ENCODE measurements at regions not wholly inside any gene's neighbourhood (a gene's known extent, or its start where the extent isn't known, plus 50 kb on each side); places are given as distances from the start of the nearest gene placed in this dataset.

- Histone ChIP-seq H3K27ac (ENCODE audit: low read depth in 1 of 2, low read length in 2 of 2) (no peak overlapping the region), H3K4me3 (ENCODE audit: low read depth in 1 of 3, low read length in 3 of 3) (no peak overlapping the region), H3K9ac (ENCODE audit: low read depth in 1 of 2, low read length in 2 of 2) (no peak overlapping the region), H3K4me1 (ENCODE audit: control insufficient read depth in 4 of 4, insufficient read depth in 4 of 4, low read length in 3 of 4) (no peaks in the 10 kb centered on the region), H3K36me3 (ENCODE audit: control insufficient read depth in 4 of 4, insufficient read depth in 3 of 4, low read depth in 1 of 4, low read length in 3 of 4) (no peaks in the 10 kb centered on the region), H3K27me3 (ENCODE audit: control insufficient read depth in 4 of 4, insufficient read depth in 4 of 4, low read length in 3 of 4) (no peaks in the 10 kb centered on the region), H3K9me3 (ENCODE audit: control insufficient read depth in 4 of 4, low read length in 3 of 4) (no peaks in the 10 kb centered on the region)
- DNase-seq (ENCODE audit: low spot score) = no peak
- WGBS = 64% methylated on average over 3 of the region's 3 CpGs
- TF ChIP-seq FOXA1 (IDR thresholded peaks at IDR 0.05) (no peak), ZBTB33 (IDR thresholded peaks at IDR 0.05) (no peak), RXRA (IDR thresholded peaks at IDR 0.05) (no peak), GABPA (IDR thresholded peaks at IDR 0.05 in 1 of 2, conservative IDR thresholded peaks at IDR 0.05 in 1 of 2) (no peak), NR2F2 (IDR thresholded peaks at IDR 0.05) (no peak), TAF1 (conservative IDR thresholded peaks at IDR 0.05) (no peak), RAD21 (IDR thresholded peaks at IDR 0.05) (no peak), CTCF (IDR thresholded peaks at IDR 0.05; ENCODE audit: low read depth, low read length, missing input control) (no peak)
Observed at GRCh38 chr1:88320291-88320690, 363.8 kb upstream of the PKN2 start.

- no peaks in the 10 kb centered on the region for H3K27me3 ChIP-seq (ENCODE audit: control insufficient read depth in 4 of 4, insufficient read depth in 4 of 4, low read length in 3 of 4)
- H3K9ac ChIP-seq (ENCODE audit: low read depth in 1 of 2, low read length in 2 of 2) = no peak overlapping the region
- DNase-seq (ENCODE audit: low spot score) = no peak
- no peak overlapping the region for H3K27ac ChIP-seq (ENCODE audit: low read depth in 1 of 2, low read length in 2 of 2)
- H3K4me1 ChIP-seq (ENCODE audit: control insufficient read depth in 4 of 4, insufficient read depth in 4 of 4, low read length in 3 of 4) = no peaks in the 10 kb centered on the region
- no peak overlapping the region for H3K4me3 ChIP-seq (ENCODE audit: low read depth in 1 of 3, low read length in 3 of 3)
- WGBS = 80% methylated on average over 2 of the region's 2 CpGs
- TF ChIP-seq YY1 (IDR thresholded peaks at IDR 0.05) (no peak), GABPA (IDR thresholded peaks at IDR 0.05 in 1 of 2, conservative IDR thresholded peaks at IDR 0.05 in 1 of 2) (no peak), TAF1 (conservative IDR thresholded peaks at IDR 0.05) (no peak), SP1 (IDR thresholded peaks at IDR 0.05) (no peak), REST (IDR thresholded peaks at IDR 0.05) (no peak), FOXA1 (IDR thresholded peaks at IDR 0.05) (no peak), EGR1 (IDR thresholded peaks at IDR 0.05; ENCODE audit: low read depth in 2 of 2) (no peak), MAX (IDR thresholded peaks at IDR 0.05) (no peak), HNF4A (conservative IDR thresholded peaks at IDR 0.05) (no peak), RXRA (IDR thresholded peaks at IDR 0.05) (no peak)
- H3K36me3 ChIP-seq (ENCODE audit: control insufficient read depth in 4 of 4, insufficient read depth in 3 of 4, low read depth in 1 of 4, low read length in 3 of 4) = no peaks in the 10 kb centered on the region
- H3K9me3 ChIP-seq (ENCODE audit: control insufficient read depth in 4 of 4, low read length in 3 of 4) = no peaks in the 10 kb centered on the region
Observed at GRCh38 chr1:88321706-88322105, 362.4 kb upstream of the PKN2 start.
